DMS 273 (cell line): ENCODE measurements at regions not wholly inside any gene's neighbourhood (a gene's known extent, or its start where the extent isn't known, plus 50 kb on each side); places are given as distances from the start of the nearest gene placed in this dataset.

Experiments
- DNase-seq: peaks from one replicate; lab custom pipeline; 2025; ENCODE audit not compliant: unreplicated experiment; lab: John Stamatoyannopoulos, UW

- DNase-seq: no peak
Observed at GRCh38 chr7:42624471-42624870, 287.4 kb downstream of the C7orf25 start.

GRCh38 chr7:42621543-42622219, 290.2 kb downstream of the C7orf25 start:
- DNase-seq: no peak

GRCh38 chr7:42618651-42619360, 293.1 kb downstream of the C7orf25 start:
- DNase-seq: no peak

- no peak for DNase-seq
Observed at GRCh38 chr7:42617806-42618457, 293.9 kb downstream of the C7orf25 start.

GRCh38 chr7:42617071-42617765, 294.7 kb downstream of the C7orf25 start:
- DNase-seq: no peak

- no peak for DNase-seq
Observed at GRCh38 chr7:42614636-42615035, 297.2 kb downstream of the C7orf25 start.

- no peak for DNase-seq
Observed at GRCh38 chr7:42611961-42612360, 299.9 kb downstream of the C7orf25 start.

- no peak for DNase-seq
Observed at GRCh38 chr7:42611289-42611928, 300.5 kb downstream of the C7orf25 start.

- DNase-seq: no peak
Observed at GRCh38 chr7:42606193-42606905, 305.5 kb downstream of the C7orf25 start.

GRCh38 chr7:42605406-42606192, 306.3 kb downstream of the C7orf25 start:
- DNase-seq: no peak

- DNase-seq: no peak
Observed at GRCh38 chr7:42603496-42603895, 308.4 kb downstream of the C7orf25 start.

GRCh38 chr7:42597300-42597699, 314.6 kb downstream of the C7orf25 start:
- no peak for DNase-seq

GRCh38 chr7:42596737-42597136, 315.1 kb downstream of the C7orf25 start:
- DNase-seq: no peak

GRCh38 chr7:42593860-42594259, 318.0 kb downstream of the C7orf25 start:
- DNase-seq: no peak

GRCh38 chr7:42590771-42591310, 321.0 kb downstream of the C7orf25 start:
- DNase-seq: no peak

- DNase-seq: no peak
Observed at GRCh38 chr7:42588876-42589275, 323.0 kb downstream of the C7orf25 start.

GRCh38 chr7:42587806-42588205, 324.1 kb downstream of the C7orf25 start:
- DNase-seq: no peak

- no peak for DNase-seq
Observed at GRCh38 chr7:42580061-42580460, 331.8 kb downstream of the C7orf25 start.

- no peak for DNase-seq
Observed at GRCh38 chr7:42575171-42575570, 336.7 kb downstream of the C7orf25 start.
